GM18498 (cell line): ENCODE measurements at regions not wholly inside any gene's neighbourhood (a gene's known extent, or its start where the extent isn't known, plus 50 kb on each side); places are given as distances from the start of the nearest gene placed in this dataset.

Source experiments
- ATAC-seq: cut with Tn5 transposase; IDR thresholded peaks from one replicate; pipeline ENCODE4 v1.9.1; 2021; ENCODE audit warnings: mild to moderate bottlenecking, moderate library complexity; ENCODE audit not compliant: unreplicated experiment

GRCh38 chr2:74735009-74735408 lies 81.0 kb downstream of the SEMA4F start:
- no peak for ATAC-seq

- ATAC-seq, result no peak
These were observed 81.5 kb downstream of the SEMA4F start for GRCh38 chr2:74735564-74735963.

DNA sequence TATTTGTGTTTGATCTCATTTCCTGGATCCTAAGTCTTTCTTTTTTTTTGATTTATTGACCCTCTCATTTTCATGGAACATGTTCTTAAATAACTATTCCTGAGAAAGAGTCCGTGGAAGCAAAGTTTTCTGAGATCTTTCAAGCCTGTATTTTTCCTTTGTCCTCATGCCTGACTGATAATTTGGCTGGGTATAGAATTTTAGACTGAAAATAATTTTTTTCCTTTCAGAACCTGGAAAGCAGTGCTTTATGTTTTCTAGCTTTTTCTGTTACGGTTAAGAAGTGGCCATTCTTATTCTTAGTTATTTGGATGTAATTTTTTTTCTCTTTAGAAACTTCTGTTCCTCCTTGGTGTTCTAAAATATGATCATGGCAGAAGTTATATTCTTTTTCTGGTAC lies 82.5 kb downstream of the SEMA4F start:
- ATAC-seq, result no peak

- ATAC-seq, result no peak
These were observed 84.5 kb downstream of the SEMA4F start for GRCh38 chr2:74738586-74738985.

- ATAC-seq, result no peak
These were observed 85.1 kb downstream of the SEMA4F start for GRCh38 chr2:74739129-74739528.

DNA sequence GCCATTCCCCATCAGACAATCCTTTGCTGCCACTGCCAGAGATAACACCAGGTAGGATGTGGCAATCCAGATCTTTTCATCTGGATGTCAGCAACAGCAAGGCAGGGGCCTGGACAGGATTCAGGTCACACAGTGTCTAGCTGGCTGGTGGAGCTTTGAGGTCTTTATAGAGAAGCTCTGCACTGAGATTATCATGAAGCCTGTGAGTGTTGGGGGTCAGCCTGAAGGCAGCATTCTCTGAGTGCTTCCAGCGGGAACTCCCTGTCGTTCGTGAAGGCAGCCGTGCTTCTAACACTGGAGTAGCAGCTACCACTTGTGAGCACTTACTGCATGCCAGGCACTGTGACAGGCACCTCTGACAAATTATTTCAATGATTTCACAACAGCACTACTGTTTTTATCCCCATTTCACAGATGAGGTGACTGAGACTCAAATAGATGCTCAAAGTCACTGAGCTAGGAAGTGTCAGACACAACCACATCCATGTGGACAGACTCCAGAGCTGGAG lies 85.7 kb downstream of the SEMA4F start:
- ATAC-seq, result no peak

GRCh38 chr2:74740395-74740740 lies 86.3 kb downstream of the SEMA4F start:
- ATAC-seq, result no peak

- ATAC-seq, result no peak
These were observed 86.8 kb downstream of the SEMA4F start for GRCh38 chr2:74740741-74741431.

DNA sequence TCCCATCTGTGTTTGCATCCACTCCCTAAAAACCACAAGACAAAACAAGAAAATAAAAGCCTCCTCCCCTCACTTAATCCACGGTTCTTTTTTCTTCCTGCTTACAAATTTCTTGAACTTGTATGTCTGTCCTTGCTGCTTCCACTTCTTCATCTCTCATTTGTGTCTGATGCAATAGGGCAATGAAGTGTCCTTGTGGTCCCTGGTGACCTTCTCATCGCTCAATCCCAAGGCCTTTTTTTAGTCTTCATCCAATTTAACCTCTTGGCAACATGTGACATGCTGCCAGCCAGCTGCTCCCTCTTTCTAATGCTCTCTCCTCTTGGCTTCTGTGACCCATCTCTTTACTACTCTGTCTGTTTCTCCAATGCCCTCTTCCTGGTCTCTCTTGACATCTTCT lies 87.6 kb downstream of the SEMA4F start:
- ATAC-seq, result no peak

GRCh38 chr2:74742471-74742870 lies 88.4 kb downstream of the SEMA4F start:
- ATAC-seq, result no peak

GRCh38 chr2:74743039-74743438 lies 89.0 kb downstream of the SEMA4F start:
- no peak for ATAC-seq

- no peak for ATAC-seq
These were observed 89.7 kb downstream of the SEMA4F start for GRCh38 chr2:74743778-74744177.

DNA sequence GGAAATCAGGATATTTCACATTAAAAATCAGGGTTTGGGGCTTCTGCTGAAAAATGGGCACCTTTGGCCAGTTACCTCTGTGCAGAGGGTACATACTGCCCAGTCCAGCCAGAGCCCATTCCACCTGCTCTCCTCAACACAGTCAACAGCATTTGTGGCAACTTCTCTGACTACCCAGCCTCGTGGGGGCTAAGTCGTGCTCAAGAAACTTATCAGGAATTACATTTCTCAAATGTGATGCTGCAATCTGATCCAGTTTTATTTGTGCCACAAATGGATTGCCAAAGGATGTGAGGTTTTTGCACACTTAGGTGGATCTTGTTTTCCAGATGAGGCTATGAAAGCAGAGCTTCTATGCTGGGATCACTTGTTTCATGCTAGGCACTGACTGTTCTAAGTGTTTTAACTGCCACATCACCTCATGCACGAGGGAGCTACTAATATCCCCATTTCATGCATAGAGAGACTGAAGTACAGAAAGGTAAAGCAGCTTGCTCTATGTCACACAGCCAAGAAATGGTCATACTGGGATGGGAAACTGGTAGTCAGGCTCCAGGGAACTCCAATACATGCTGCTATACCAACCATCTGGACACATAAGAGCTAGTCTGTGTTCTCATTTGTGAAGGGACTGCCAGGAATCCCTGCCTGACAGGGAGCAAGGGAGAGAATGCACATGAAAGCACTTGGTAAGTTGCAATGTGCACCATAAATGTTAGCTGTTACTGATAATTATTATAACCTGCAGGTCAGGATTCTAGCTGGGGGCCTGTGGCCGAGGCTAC lies 89.0 kb upstream of the HK2 start:
- ATAC-seq, result no peak

- no peak for ATAC-seq
These were observed 88.2 kb upstream of the HK2 start for GRCh38 chr2:74745766-74746165.

GRCh38 chr2:74746480-74746879 lies 87.4 kb upstream of the HK2 start:
- ATAC-seq, result no peak

DNA sequence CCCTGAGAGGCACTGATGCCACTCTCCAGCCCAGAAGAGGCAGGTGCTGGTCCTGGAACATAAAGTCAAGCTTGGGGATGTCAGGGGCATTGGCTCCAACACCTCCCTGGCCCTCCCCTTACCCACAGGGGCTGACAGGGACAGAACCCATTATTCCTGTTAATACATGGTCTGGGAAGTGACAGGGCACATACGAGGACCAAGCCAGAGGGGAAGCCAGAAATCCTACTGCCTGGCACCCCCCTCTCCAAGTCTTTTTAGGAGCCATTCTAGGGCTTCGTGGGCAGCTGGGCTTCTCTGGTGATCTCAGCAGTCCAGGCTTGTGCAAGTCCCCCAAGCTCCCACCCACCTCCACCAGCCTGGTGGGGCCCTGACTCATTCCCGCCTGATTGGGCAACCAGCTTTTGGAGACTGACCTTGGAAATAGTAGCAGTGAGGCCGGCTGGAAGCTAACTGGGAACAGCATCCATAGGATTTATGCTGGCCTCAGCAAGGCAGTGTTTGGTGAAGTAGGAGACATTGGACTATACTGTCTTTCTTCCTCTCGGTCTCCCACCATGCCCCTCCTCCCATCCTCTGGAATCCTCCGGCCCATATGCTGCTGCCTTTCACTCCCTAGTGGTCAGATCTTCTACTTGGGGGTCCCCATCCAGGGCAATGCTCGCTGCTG lies 86.4 kb upstream of the HK2 start:
- no peak for ATAC-seq

DNA sequence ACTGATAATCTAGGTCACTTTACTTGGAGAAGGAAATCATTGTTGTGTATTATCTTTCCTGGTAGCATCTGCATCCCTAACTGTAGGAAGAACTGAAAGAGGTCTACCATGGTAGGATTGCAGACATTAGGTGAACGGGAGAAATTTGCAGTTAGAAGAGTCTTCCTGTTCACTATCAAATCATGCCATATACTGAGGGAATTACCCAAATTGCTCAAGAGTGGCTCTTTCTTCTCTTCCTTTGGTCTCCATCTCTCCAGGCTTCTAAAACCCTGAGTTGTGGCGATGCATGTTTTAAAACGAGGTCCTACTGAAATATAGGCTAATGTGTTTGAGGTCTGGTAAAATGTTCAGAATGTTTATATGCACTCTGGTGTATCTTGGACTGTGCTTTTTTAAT lies 85.3 kb upstream of the HK2 start:
- no peak for ATAC-seq

DNA sequence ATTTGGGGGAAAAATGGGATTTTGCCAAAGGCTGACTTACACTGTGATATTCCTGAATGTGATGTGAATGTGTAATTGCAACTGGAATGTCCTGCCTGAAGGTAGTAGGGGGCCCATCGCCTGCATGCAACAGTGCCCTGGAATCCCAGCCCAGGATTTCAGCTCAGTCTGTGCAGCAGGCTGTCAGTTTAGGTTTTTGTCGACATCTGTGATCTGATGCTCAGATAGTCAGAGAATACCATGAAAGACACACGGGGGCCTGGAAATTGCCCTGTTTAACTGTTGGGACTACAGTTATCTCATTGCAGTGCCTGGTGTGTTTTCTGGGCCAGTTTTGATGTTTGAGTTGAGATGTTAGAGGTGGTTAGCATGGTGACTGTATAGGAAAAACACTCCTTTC lies 84.5 kb upstream of the HK2 start:
- ATAC-seq, result no peak

DNA sequence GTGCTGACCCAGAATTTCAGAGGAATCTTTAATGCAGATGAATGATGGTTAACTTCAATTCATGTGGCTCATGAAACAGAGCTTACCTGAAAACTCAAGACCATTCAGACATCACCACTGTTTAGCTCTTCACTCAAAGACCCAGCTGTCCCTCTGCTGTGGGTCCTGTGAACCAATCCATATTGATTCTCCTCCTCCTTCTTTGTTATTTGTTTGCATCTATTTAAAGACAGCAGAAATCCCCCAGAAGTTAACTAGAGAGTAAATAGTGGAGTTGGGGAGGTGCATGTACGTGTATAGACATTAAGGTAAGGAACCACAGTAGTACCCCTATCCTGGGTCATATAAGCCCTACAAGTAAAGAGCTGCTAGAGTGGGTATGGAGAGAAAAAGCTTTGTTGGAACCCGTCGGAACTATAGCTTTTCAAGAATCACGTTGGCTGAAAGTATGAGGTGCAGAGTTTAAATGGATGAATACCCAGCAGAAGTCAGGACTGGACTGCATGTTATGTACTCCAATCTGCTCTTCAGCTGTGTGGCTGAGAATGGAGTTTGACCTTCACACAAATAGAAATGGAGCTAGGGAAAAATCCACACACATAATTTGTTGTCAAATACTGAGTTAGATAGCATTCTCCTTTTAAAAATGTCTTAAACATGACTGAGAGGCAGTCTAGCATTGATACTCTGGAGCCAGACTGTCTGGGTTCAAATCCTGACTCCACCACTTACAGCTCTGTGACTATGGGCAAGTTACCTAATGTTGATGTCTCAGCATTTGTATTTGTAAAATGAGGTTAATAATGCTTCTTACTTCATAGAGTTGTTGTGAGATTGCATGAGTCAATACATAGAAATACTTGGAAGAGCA lies 81.7 kb upstream of the HK2 start:
- ATAC-seq, result no peak

GRCh38 chr2:74755386-74755785 lies 78.5 kb upstream of the HK2 start:
- ATAC-seq, result no peak

GRCh38 chr2:74756356-74756890 lies 77.5 kb upstream of the HK2 start:
- ATAC-seq, result no peak
